Neutrophil (primary cell): ENCODE measurements at regions not wholly inside any gene's neighbourhood (a gene's known extent, or its start where the extent isn't known, plus 50 kb on each side); places are given as distances from the start of the nearest gene placed in this dataset.
"Not testable (repeated sequence)": the region's sequence is repeated elsewhere in the genome, so short reads cannot be mapped to it uniquely, and the experiment has no call there.

Experiments used
- H3K27ac ChIP-seq: fragments of 200-600 bp; sonication (generic); 2 replicates; pipeline ENCODE4 v1.5.1; 2016; ENCODE audit warnings: mild to moderate bottlenecking, moderate library complexity
- H3K27me3 ChIP-seq: fragments of 200-600 bp; sonication (generic); 2 replicates; pipeline ENCODE4 v1.6.0; 2016; ENCODE audit warnings: mild to moderate bottlenecking
- H3K36me3 ChIP-seq: fragments of 200-600 bp; sonication (generic); 2 replicates; pipeline ENCODE4 v1.5.1; 2017
- H3K4me1 ChIP-seq, 2 experiments: fragments of 200-600 bp in 1 of 2; sonication (generic) in 1 of 2; 1 replicate in 1 of 2; 2 replicates in 1 of 2; pipeline versions ENCODE4 v1.5.1 to v1.6.1; 2013 to 2016; ENCODE audit warnings: low read depth in 1 of 2, low read length in 1 of 2, mild to moderate bottlenecking in 1 of 2, moderate library complexity in 1 of 2; ENCODE audit not compliant: control insufficient read depth in 1 of 2, insufficient read depth in 1 of 2
- H3K4me3 ChIP-seq, 2 experiments: fragments of 200-600 bp in 1 of 2; sonication (generic) in 1 of 2; 1 replicate in 1 of 2; 2 replicates in 1 of 2; pipeline ENCODE4 v1.5.1; 2013 to 2016; ENCODE audit warnings: low read depth in 1 of 2, low read length in 1 of 2, mild to moderate bottlenecking in 1 of 2, moderate library complexity in 1 of 2
- H3K9me3 ChIP-seq: fragments of 200-600 bp; sonication (generic); 2 replicates; pipeline ENCODE4 v1.5.1; 2016
- TF ChIP-seq, protein P1 (sequence below): fragments of 200-600 bp; sonication (generic); IDR thresholded peaks from 2 replicates; pipeline ENCODE4 v1.5.1; 2016; ENCODE audit warnings: antibody characterized with exemption

DNA sequence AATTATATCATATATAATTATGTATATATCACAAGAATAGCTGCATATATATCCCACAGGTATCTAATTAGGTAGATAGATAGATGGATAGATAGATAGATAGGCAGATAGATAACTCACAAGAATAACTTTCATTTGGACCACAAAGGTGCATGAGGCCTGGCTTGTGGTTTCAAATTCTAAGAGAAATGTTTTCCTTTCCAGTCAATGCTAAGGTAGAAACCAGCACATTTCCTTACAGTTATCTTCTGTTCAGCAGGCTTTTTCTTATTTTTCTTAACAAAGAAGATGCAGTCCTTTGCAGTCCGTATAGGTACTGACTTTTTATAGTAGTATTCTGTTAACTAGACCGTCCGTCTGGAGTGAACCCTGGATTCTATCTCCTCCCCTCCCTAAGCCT is 152.9 kb upstream of the ANKFN1 start:
- Histone ChIP-seq H3K9me3 (no peaks in the 10 kb centered on the region), H3K4me3 (no peak overlapping the region), H3K27ac (no peak overlapping the region), H3K27me3 (no peaks in the 10 kb centered on the region), H3K4me1 (peaks cover 0 to 9% of the 10 kb centered on the region in 2 experiments), H3K36me3 (no peaks in the 10 kb centered on the region)
- TF ChIP-seq, protein P1, sequence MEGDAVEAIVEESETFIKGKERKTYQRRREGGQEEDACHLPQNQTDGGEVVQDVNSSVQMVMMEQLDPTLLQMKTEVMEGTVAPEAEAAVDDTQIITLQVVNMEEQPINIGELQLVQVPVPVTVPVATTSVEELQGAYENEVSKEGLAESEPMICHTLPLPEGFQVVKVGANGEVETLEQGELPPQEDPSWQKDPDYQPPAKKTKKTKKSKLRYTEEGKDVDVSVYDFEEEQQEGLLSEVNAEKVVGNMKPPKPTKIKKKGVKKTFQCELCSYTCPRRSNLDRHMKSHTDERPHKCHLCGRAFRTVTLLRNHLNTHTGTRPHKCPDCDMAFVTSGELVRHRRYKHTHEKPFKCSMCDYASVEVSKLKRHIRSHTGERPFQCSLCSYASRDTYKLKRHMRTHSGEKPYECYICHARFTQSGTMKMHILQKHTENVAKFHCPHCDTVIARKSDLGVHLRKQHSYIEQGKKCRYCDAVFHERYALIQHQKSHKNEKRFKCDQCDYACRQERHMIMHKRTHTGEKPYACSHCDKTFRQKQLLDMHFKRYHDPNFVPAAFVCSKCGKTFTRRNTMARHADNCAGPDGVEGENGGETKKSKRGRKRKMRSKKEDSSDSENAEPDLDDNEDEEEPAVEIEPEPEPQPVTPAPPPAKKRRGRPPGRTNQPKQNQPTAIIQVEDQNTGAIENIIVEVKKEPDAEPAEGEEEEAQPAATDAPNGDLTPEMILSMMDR, result no peak

DNA sequence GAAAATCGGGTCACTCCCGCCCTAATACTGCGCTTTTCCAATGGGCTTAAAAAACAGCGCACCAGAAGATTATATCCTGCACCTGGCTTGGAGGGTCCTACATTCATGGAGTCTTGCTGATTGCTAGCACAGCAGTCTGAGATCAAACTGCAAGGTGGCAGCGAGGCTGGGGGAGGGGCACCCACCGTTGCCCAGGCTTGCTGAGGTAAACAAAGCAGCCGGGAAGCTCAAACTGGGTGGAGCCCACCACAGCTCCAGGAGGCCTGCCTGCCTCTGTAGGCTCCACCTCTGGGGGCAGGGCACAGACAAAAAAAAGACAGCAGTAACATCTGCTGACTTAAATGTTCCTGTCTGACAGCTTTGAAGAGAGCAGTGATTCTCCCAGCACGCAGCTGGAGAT is 150.6 kb upstream of the ANKFN1 start:
- not testable (repeated sequence) for H3K4me3 ChIP-seq, H3K27ac ChIP-seq, H3K9me3 ChIP-seq, H3K36me3 ChIP-seq, H3K27me3 ChIP-seq, H3K4me1 ChIP-seq

DNA sequence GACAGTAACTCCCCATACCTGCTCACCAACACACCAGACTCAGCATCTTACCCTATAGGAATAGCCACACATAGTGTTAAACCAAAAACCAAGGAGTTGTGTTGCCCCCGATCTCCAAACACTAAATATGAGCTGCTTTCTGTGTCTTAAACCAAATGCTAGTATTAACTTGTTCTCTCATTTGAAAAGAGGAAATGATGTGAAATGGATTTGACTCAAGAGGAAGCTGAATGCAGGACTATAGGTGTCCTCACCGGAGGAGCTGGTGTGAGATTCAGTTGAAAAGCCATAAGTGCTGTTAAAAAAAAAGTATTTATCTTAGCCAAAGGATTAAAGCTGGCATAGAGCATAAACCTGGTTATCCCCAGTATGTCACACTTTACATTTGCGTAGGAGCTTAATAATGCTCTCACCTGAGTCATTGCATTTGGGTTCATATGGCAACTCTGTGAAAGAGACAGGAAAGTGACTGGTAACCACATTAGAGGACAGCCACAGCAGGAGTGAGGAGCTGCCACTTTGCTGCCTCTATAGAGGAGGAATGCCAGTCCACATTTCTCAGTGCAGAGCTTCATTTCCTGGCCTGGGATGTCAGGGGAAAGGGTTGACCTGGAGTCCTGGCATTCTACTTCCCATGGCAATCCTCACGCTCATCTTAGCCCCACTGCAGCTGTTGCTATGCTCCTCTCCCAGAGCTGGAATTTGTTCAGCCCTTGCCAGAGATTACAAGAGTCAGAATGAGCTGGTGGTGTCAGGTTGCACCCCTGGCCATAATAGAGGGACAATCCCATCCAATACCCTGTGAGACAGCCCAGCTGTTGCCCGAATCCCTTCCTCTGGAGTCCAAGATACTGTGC is 143.3 kb upstream of the ANKFN1 start:
- no peaks in the 10 kb centered on the region for H3K9me3 ChIP-seq
- TF ChIP-seq, protein P1, result no peak
- no peak overlapping the region for H3K4me3 ChIP-seq
- no peaks in the 10 kb centered on the region for H3K27me3 ChIP-seq
- peak overlapping the region; percentile 72 for H3K27ac ChIP-seq
- peaks cover 26 to 31% of the 10 kb centered on the region in 2 experiments for H3K4me1 ChIP-seq
- no peaks in the 10 kb centered on the region for H3K36me3 ChIP-seq

DNA sequence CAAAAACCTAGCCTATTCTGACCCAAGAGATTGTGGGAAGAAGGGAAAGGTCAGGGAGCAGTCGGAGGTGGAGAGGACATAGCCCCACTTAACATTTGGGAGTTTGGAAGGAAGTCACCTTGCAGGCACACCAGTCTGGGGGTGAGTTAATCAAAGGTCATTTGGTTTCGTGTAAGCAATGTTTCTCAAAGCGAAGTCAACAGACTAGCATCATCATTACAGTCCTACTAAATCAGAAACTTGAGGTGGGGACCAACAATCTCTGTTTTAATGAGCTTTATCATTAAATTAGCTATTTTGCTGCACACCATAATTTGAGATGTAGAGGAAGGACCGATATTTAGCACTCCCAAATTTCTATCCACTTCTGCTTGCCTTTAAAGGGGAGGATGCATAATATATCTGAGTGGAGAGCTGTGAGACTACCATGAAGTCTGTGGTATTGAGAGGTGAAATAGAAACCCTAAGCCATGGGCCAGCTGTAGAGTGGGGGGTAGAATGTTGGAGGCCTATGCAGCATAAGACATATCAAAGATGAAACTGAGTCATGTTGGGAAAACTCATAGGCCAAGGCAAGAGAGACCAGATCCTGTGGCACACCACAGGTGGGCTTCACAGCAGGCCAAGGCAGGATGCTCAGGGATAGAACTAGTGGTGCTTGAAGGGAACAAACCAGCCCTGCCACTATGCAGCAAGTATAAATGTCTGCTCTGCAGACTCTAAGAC is 141.7 kb upstream of the ANKFN1 start:
- no peak overlapping the region for H3K27ac ChIP-seq

DNA sequence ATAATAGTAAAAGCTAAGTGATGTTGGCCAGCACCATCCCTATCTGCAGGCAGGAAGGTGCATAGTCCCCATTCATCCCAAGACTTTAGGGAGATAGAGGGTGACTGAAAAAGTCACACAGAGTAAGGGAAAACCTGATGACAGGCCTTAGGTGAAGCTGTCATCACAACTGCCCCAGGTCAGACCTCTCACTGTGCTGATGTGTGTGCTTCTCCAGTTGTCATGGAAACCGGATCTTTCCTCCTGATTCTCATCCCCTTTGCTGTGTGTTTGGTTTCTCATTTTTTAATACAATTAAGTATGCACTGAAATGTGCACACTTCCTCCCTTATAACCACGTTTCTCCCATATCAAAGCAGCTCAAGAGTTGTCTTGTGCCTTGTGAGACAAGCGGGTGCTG is 135.1 kb upstream of the ANKFN1 start:
- H3K4me1 ChIP-seq, result peaks cover 28 to 32% of the 10 kb centered on the region in 2 experiments
- H3K4me3 ChIP-seq, result no peak overlapping the region
- TF ChIP-seq, protein P1, result no peak
- no peaks in the 10 kb centered on the region for H3K36me3 ChIP-seq
- H3K27me3 ChIP-seq, result no peaks in the 10 kb centered on the region
- no peaks in the 10 kb centered on the region for H3K9me3 ChIP-seq
- H3K27ac ChIP-seq, result no peak overlapping the region

More for the DNA sequence above, 141.7 kb upstream of the ANKFN1 start:
- no peaks in the 10 kb centered on the region for H3K36me3 ChIP-seq
- TF ChIP-seq, protein P1, result no peak
- H3K9me3 ChIP-seq, result no peaks in the 10 kb centered on the region
- H3K4me3 ChIP-seq, result no peak overlapping the region
- peaks cover 26 to 31% of the 10 kb centered on the region in 2 experiments for H3K4me1 ChIP-seq
- no peaks in the 10 kb centered on the region for H3K27me3 ChIP-seq

DNA sequence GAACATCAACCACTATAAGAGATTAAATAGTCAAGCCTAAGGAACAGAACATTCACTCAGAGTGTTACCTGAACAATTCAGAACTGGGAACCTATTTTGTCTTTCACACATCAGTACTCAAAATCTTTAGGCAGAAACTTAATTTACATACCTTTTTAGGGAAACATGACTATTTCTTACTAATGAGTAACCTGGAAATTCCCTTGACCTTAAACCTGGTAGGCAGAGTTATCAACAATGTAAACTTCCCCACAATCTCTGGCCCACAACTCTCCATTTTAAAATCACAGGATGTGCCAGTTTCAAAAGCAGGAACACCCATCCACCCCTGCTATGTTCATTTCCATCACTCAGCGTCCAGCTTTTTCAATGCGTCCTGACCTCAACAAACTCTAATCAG is 132.9 kb upstream of the ANKFN1 start:
- peaks cover 42 to 49% of the 10 kb centered on the region in 2 experiments for H3K4me1 ChIP-seq
- TF ChIP-seq, protein P1, result no peak
- no peaks in the 10 kb centered on the region for H3K9me3 ChIP-seq
- no peak overlapping the region for H3K27ac ChIP-seq
- H3K4me3 ChIP-seq, result no peak overlapping the region
- no peaks in the 10 kb centered on the region for H3K36me3 ChIP-seq
- no peaks in the 10 kb centered on the region for H3K27me3 ChIP-seq
